ENCODE measurements at regions not wholly inside any gene's neighbourhood (a gene's known extent, or its start where the extent isn't known, plus 50 kb on each side); places are given as distances from the start of the nearest gene placed in this dataset.

DNA sequence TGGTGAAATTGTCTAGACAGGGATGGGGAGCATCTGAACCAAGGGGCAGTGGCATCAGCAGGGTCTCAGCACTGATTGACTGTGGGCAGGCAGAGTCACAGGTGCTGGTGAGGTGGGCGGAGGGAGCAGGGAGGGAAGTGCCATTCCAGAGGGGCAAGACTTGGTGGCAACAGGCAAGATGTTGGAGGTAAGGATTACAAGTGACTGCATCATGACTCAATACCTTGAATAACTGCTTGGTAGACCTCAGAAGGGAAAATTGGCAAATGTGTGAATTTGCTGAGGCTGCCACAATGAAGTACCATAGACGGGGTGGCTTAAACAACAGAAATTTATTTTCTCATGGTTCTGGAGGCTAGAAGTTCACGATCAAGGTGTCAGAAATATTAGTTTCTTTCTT lies 419.1 kb downstream of the HS3ST3B1 start:
- intact Hi-C loops (cut with DNase I): no loop called here
- no peak overlapping the region for H3K4me3 ChIP-seq
- no peaks in the 10 kb centered on the region for H3K4me1 ChIP-seq
- H3K36me3 ChIP-seq: no peaks in the 10 kb centered on the region
- H3K27ac ChIP-seq (replicated peaks in 1 of 4): no peak overlapping the region
- WGBS: 94% methylated on average over 3 of the region's 3 CpGs
- H3K9me3 ChIP-seq: peaks cover 0 to 6% (median 0%) of the 10 kb centered on the region in 4 donors
- no peaks in the 10 kb centered on the region for H3K27me3 ChIP-seq
- DNase-seq (ENCODE audit: extremely low spot score): no peak
- TF ChIP-seq CTCF (IDR thresholded peaks at IDR 0.05) (no peak), POLR2A (IDR thresholded peaks at IDR 0.05; ENCODE audit: low read depth) (no peak), POLR2AphosphoS5 (IDR thresholded peaks at IDR 0.05) (no peak), EP300 (IDR thresholded peaks at IDR 0.05) (no peak)

DNA sequence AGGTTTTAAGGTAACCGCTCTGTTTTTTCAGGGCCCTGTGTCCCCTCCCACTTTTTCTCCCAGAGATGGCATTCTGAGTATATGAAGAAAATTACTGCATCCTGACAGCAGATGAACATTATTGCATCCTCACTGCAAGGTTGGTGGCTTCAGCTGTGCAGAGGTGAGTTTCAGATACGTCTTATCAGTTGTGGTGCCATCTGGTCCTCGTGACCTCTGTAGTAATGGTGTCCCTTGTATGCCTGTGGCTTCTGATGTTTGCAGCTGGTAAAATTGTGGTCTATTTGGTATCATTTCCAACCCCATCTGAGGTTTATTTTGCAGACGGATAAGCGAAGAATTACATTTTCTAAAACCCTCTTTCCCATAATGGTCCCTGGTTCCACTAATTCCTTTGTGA lies 417.0 kb downstream of the HS3ST3B1 start:
- no peak overlapping the region for H3K4me3 ChIP-seq
- no peaks in the 10 kb centered on the region for H3K27me3 ChIP-seq
- no peaks in the 10 kb centered on the region for H3K4me1 ChIP-seq
- H3K27ac ChIP-seq (replicated peaks in 1 of 4): no peak overlapping the region
- no peaks in the 10 kb centered on the region for H3K36me3 ChIP-seq
- intact Hi-C loops (cut with DNase I): no loop called here
- TF ChIP-seq POLR2AphosphoS5 (IDR thresholded peaks at IDR 0.05) (no peak), POLR2A (IDR thresholded peaks at IDR 0.05; ENCODE audit: low read depth) (no peak), CTCF (IDR thresholded peaks at IDR 0.05) (no peak), EP300 (IDR thresholded peaks at IDR 0.05) (no peak)
- no peak for DNase-seq (ENCODE audit: extremely low spot score)
- 83% methylated on average over 5 of the region's 5 CpGs for WGBS
- H3K9me3 ChIP-seq: peaks cover 0 to 6% (median 0%) of the 10 kb centered on the region in 4 donors

GRCh38 chr17:14715561-14715960 lies 414.7 kb downstream of the HS3ST3B1 start:
- no peak for DNase-seq (ENCODE audit: extremely low spot score)
- H3K27ac ChIP-seq (replicated peaks in 1 of 4): no peak overlapping the region
- H3K9me3 ChIP-seq: no peaks in the 10 kb centered on the region
- no peaks in the 10 kb centered on the region for H3K4me1 ChIP-seq
- TF ChIP-seq CTCF (IDR thresholded peaks at IDR 0.05) (no peak), EP300 (IDR thresholded peaks at IDR 0.05) (no peak), POLR2A (IDR thresholded peaks at IDR 0.05; ENCODE audit: low read depth) (no peak), POLR2AphosphoS5 (IDR thresholded peaks at IDR 0.05) (no peak)
- no peaks in the 10 kb centered on the region for H3K27me3 ChIP-seq
- H3K4me3 ChIP-seq: no peak overlapping the region
- no peaks in the 10 kb centered on the region for H3K36me3 ChIP-seq
- intact Hi-C loops (cut with DNase I): no loop called here

GRCh38 chr17:14712611-14713021 lies 411.7 kb downstream of the HS3ST3B1 start:
- TF ChIP-seq CTCF (IDR thresholded peaks at IDR 0.05) (no peak), EP300 (IDR thresholded peaks at IDR 0.05) (no peak)
- Histone ChIP-seq H3K4me3 (no peak overlapping the region), H3K9me3 (no peaks in the 10 kb centered on the region), H3K27ac (replicated peaks in 1 of 4) (no peak overlapping the region), H3K4me1 (no peaks in the 10 kb centered on the region), H3K27me3 (no peaks in the 10 kb centered on the region), H3K36me3 (no peaks in the 10 kb centered on the region)
- WGBS: 86% methylated on average over 1 of the region's 1 CpG
- no peak for DNase-seq (ENCODE audit: extremely low spot score)
- intact Hi-C loops (cut with DNase I): no loop called here

- 81% methylated on average over 6 of the region's 6 CpGs for WGBS
- Histone ChIP-seq H3K27me3 (no peaks in the 10 kb centered on the region), H3K4me3 (no peak overlapping the region), H3K9me3 (no peaks in the 10 kb centered on the region), H3K4me1 (no peaks in the 10 kb centered on the region), H3K36me3 (no peaks in the 10 kb centered on the region), H3K27ac (replicated peaks in 1 of 4) (no peak overlapping the region)
- TF ChIP-seq EP300 (IDR thresholded peaks at IDR 0.05) (no peak), POLR2A (IDR thresholded peaks at IDR 0.05; ENCODE audit: low read depth) (no peak), CTCF (IDR thresholded peaks at IDR 0.05) (no peak), POLR2AphosphoS5 (IDR thresholded peaks at IDR 0.05) (no peak)
- intact Hi-C loops (cut with DNase I): no loop called here
- DNase-seq (ENCODE audit: extremely low spot score): no peak
These were observed 403.2 kb downstream of the HS3ST3B1 start for GRCh38 chr17:14704121-14704520.

All from esophagus muscularis mucosa (tissue), 4 donors.